ENCODE measurements at regions not wholly inside any gene's neighbourhood (a gene's known extent, or its start where the extent isn't known, plus 50 kb on each side); places are given as distances from the start of the nearest gene placed in this dataset.

- Mint-ChIP-seq H3K9me3 (peaks cover 2% of the 10 kb centered on the region), H3K27ac (peak overlapping the region; percentile 78 to 95 (median 85)), H3K4me3 (peak overlapping the region; percentile 6 to 37 (median 20)), H3K4me1 (peaks cover 41% of the 10 kb centered on the region), H3K27me3 (ENCODE audit: low read depth) (no peaks in the 10 kb centered on the region), H3K36me3 (ENCODE audit: low read depth) (no peaks in the 10 kb centered on the region)
- TF ChIP-seq CTCF (IDR thresholded peaks at IDR 0.05; ENCODE audit: unreplicated experiment in 3 of 3): no peak
Observed at GRCh38 chr10:61837755-61838171, 63.7 kb upstream of the ARID5B start.

GRCh38 chr10:61839916-61840315 lies 61.6 kb upstream of the ARID5B start:
- peak overlapping the region; percentile 94 to 96 (median 95) for H3K27ac Mint-ChIP-seq
- H3K27me3 Mint-ChIP-seq (ENCODE audit: low read depth): no peaks in the 10 kb centered on the region
- H3K9me3 Mint-ChIP-seq: no peaks in the 10 kb centered on the region
- no peaks in the 10 kb centered on the region for H3K36me3 Mint-ChIP-seq (ENCODE audit: low read depth)
- peaks cover 40% of the 10 kb centered on the region for H3K4me1 Mint-ChIP-seq
- TF ChIP-seq CTCF (IDR thresholded peaks at IDR 0.05; ENCODE audit: unreplicated experiment in 3 of 3): no peak
- peak overlapping the region; percentile 3 to 57 (median 11) for H3K4me3 Mint-ChIP-seq

- no peak for TF ChIP-seq CTCF (IDR thresholded peaks at IDR 0.05; ENCODE audit: unreplicated experiment in 3 of 3)
- peak overlapping the region; percentile 85 to 95 (median 94) for H3K27ac Mint-ChIP-seq
- no peaks in the 10 kb centered on the region for H3K36me3 Mint-ChIP-seq (ENCODE audit: low read depth)
- H3K9me3 Mint-ChIP-seq: no peaks in the 10 kb centered on the region
- H3K27me3 Mint-ChIP-seq (ENCODE audit: low read depth): no peaks in the 10 kb centered on the region
- H3K4me1 Mint-ChIP-seq: peaks cover 35% of the 10 kb centered on the region
- no peak overlapping the region for H3K4me3 Mint-ChIP-seq
Observed at GRCh38 chr10:61840403-61840802, 61.1 kb upstream of the ARID5B start.

GRCh38 chr10:61841338-61841875 lies 60.1 kb upstream of the ARID5B start:
- no peaks in the 10 kb centered on the region for H3K9me3 Mint-ChIP-seq
- no peak for TF ChIP-seq CTCF (IDR thresholded peaks at IDR 0.05; ENCODE audit: unreplicated experiment in 3 of 3)
- H3K4me1 Mint-ChIP-seq: peaks cover 25% of the 10 kb centered on the region
- H3K27ac Mint-ChIP-seq: peak overlapping the region; percentile 71 to 94 (median 85)
- no peaks in the 10 kb centered on the region for H3K36me3 Mint-ChIP-seq (ENCODE audit: low read depth)
- no peaks in the 10 kb centered on the region for H3K27me3 Mint-ChIP-seq (ENCODE audit: low read depth)
- no peak overlapping the region for H3K4me3 Mint-ChIP-seq

- no peaks in the 10 kb centered on the region for H3K9me3 Mint-ChIP-seq
- no peak for TF ChIP-seq CTCF (IDR thresholded peaks at IDR 0.05; ENCODE audit: unreplicated experiment in 3 of 3)
- peaks cover 20% of the 10 kb centered on the region for H3K4me1 Mint-ChIP-seq
- H3K27ac Mint-ChIP-seq: peak overlapping the region in 1 of 3 experiments; percentile 11
- no peak overlapping the region for H3K4me3 Mint-ChIP-seq
- no peaks in the 10 kb centered on the region for H3K36me3 Mint-ChIP-seq (ENCODE audit: low read depth)
- no peaks in the 10 kb centered on the region for H3K27me3 Mint-ChIP-seq (ENCODE audit: low read depth)
Observed at GRCh38 chr10:61842755-61843497, 58.6 kb upstream of the ARID5B start.

Measured in nephron (organoid).